ENCODE measurements at regions not wholly inside any gene's neighbourhood (a gene's known extent, or its start where the extent isn't known, plus 50 kb on each side); places are given as distances from the start of the nearest gene placed in this dataset.

DNA sequence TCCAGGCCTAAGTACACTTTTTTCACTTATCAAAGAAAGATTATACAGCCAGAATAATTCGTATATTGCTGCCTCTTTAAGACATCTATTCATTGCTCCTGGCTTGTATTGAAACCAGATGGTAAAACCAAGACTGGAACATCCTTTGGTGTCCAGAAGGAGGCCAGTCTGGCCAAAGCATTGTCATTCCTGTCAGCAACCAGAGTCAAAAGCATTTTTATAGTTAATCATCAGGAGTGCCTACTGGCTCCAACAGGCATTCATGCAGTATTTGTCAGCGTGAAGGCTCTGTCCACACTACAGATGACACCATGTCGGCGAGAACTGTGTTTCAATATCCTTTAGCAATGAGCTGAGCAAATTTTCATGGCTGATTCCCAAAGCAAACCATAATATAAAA, 118.0 kb upstream of the G2E3 start:
- Histone ChIP-seq H3K27ac (ENCODE audit: low read depth, low read length) (no peak overlapping the region), H3K4me3 (ENCODE audit: low read length) (no peak overlapping the region), H3K9me3 (ENCODE audit: insufficient read depth, low read depth, low read length) (no peaks in the 10 kb centered on the region), H3K9ac (ENCODE audit: low read depth, low read length) (no peak overlapping the region), H3K4me1 (ENCODE audit: insufficient read depth, low read length) (no peaks in the 10 kb centered on the region), H3K27me3 (ENCODE audit: insufficient read depth, low read length) (no peaks in the 10 kb centered on the region), H3K36me3 (ENCODE audit: insufficient read depth, low read length) (no peaks in the 10 kb centered on the region)
- WGBS = 93% methylated on average over 4 of the region's 4 CpGs

DNA sequence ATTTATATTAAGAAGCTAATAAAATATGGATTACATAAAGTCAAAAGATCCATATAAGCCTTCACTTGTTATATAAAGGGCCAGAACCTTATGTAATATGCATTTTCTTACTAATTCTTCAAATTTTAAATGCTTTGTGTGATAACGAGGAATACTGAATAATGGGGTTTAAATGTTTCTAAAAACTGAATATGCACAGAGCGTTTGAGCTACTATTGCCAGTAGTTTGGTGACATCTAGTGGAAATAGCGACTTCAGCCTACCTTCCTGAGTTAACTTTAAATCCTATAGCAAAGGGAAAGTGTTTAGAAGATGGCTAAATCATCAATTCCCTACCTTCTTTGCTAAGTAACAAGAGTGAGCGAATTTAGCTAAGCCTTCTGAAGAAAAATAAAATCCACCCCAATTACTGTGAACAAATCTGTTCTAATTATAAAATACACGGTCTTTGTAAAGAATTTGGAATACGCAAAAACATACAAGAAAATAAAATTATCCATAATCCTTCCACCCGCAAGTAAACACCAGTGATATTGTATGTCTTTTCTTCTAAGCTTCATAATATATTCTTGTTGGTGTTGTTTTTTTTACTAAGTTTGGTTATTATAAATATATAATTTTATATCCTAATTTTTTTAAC, 115.5 kb upstream of the G2E3 start:
- H3K27me3 ChIP-seq (ENCODE audit: insufficient read depth, low read length) = no peaks in the 10 kb centered on the region
- no peak overlapping the region for H3K4me3 ChIP-seq (ENCODE audit: low read length)
- no peak overlapping the region for H3K27ac ChIP-seq (ENCODE audit: low read depth, low read length)
- 37% methylated on average over 5 of the region's 7 CpGs for WGBS
- H3K4me1 ChIP-seq (ENCODE audit: insufficient read depth, low read length) = peaks cover 8% of the 10 kb centered on the region
- no peaks in the 10 kb centered on the region for H3K36me3 ChIP-seq (ENCODE audit: insufficient read depth, low read length)
- no peak overlapping the region for H3K9ac ChIP-seq (ENCODE audit: low read depth, low read length)
- no peaks in the 10 kb centered on the region for H3K9me3 ChIP-seq (ENCODE audit: insufficient read depth, low read depth, low read length)

DNA sequence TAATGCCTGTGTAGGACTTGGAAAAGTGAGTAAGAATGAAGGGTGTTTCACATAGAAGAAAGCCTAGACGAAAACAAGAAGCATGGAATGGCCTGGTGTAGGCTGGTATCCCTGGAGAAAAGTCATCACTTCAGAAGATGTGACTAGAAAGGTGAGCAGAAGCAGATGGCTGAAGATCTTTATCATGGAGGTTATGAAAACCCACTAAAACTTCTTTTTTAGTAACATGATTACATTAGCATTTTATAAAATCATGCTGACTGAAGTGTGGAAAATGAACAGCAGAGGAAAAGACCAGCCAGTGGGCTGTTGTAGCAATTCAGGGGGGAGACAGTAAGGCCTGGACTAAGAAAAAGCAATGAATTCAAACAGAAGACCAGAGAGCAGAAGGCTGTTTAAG, 114.5 kb upstream of the G2E3 start:
- Histone ChIP-seq H3K9me3 (ENCODE audit: insufficient read depth, low read depth, low read length) (no peaks in the 10 kb centered on the region), H3K36me3 (ENCODE audit: insufficient read depth, low read length) (no peaks in the 10 kb centered on the region), H3K9ac (ENCODE audit: low read depth, low read length) (no peak overlapping the region), H3K27me3 (ENCODE audit: insufficient read depth, low read length) (no peaks in the 10 kb centered on the region), H3K4me1 (ENCODE audit: insufficient read depth, low read length) (peaks cover 11% of the 10 kb centered on the region), H3K27ac (ENCODE audit: low read depth, low read length) (no peak overlapping the region), H3K4me3 (ENCODE audit: low read length) (no peak overlapping the region)
- WGBS = 96% methylated on average over 1 of the region's 1 CpG

DNA sequence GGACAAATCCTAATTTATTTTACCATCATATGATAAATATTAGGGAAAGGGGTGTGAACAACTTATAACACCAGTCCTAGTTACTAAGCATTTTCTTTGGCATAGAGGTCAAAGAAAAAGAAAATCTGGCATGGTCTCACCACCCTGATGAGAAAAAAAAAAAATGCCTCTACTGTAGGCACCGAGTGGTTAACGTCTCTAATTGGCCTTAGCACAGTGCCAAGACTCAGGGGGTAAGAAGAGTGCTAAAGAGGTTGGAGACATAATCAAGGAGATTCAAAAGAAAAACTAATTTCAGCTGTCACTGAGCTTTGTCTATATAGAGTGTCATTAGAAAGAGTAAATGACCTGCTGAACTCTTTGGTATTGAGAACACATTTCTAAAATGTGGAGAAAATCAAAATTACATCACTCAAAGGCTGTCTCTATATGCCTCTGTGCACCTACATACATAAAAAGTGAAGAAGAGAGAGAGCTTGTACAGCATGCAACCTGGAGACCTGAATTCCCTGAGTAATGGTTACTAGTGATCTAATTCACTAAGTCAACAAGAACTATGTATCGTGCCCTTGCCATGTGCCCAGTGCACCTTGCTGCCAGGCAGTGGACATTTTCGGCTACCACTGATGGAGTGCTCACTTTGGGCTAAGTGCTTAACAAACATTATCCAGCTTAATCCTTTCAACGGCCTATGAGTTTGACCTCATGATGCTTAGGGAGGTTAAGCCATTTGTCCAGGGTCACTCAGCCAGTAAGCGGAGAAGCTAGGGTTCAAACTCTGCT, 113.8 kb upstream of the G2E3 start:
- Histone ChIP-seq H3K4me3 (ENCODE audit: low read length) (no peak overlapping the region), H3K9ac (ENCODE audit: low read depth, low read length) (no peak overlapping the region), H3K27ac (ENCODE audit: low read depth, low read length) (no peak overlapping the region), H3K27me3 (ENCODE audit: insufficient read depth, low read length) (no peaks in the 10 kb centered on the region), H3K36me3 (ENCODE audit: insufficient read depth, low read length) (no peaks in the 10 kb centered on the region), H3K4me1 (ENCODE audit: insufficient read depth, low read length) (peaks cover 15% of the 10 kb centered on the region), H3K9me3 (ENCODE audit: insufficient read depth, low read depth, low read length) (no peaks in the 10 kb centered on the region)
- WGBS = 91% methylated on average over 6 of the region's 6 CpGs

DNA sequence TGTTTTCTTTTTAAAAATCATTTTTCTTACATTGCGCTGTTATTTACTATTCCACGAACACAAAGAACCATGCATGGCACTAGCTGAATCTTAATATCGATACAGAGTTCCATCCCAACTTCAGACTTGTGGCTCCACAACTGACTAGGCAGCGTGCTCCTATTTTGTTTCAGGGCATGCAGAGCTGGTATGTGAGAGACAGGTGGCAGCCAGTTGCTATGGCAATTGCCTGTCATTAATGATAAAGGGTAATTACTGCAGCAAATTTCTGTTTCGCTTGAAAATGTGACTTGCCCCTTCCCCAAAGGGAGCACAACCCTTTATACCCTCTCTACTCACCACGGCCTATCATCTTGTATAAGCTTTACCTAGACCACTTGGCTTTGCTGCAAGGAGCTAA, 113.1 kb upstream of the G2E3 start:
- Histone ChIP-seq H3K4me3 (ENCODE audit: low read length) (no peak overlapping the region), H3K4me1 (ENCODE audit: insufficient read depth, low read length) (peaks cover 15% of the 10 kb centered on the region), H3K9ac (ENCODE audit: low read depth, low read length) (no peak overlapping the region), H3K9me3 (ENCODE audit: insufficient read depth, low read depth, low read length) (no peaks in the 10 kb centered on the region), H3K36me3 (ENCODE audit: insufficient read depth, low read length) (no peaks in the 10 kb centered on the region), H3K27ac (ENCODE audit: low read depth, low read length) (no peak overlapping the region), H3K27me3 (ENCODE audit: insufficient read depth, low read length) (no peaks in the 10 kb centered on the region)
- 92% methylated on average over 6 of the region's 6 CpGs for WGBS

GRCh38 chr14:30450631-30451545, 108.1 kb upstream of the G2E3 start:
- Histone ChIP-seq H3K4me3 (ENCODE audit: low read length) (no peak overlapping the region), H3K27me3 (ENCODE audit: insufficient read depth, low read length) (no peaks in the 10 kb centered on the region), H3K4me1 (ENCODE audit: insufficient read depth, low read length) (peaks cover 15% of the 10 kb centered on the region), H3K9me3 (ENCODE audit: insufficient read depth, low read depth, low read length) (no peaks in the 10 kb centered on the region), H3K27ac (ENCODE audit: low read depth, low read length) (no peak overlapping the region), H3K9ac (ENCODE audit: low read depth, low read length) (no peak overlapping the region), H3K36me3 (ENCODE audit: insufficient read depth, low read length) (no peaks in the 10 kb centered on the region)
- WGBS = 92% methylated on average over 7 of the region's 8 CpGs

GRCh38 chr14:30456296-30456695, 102.7 kb upstream of the G2E3 start:
- no peaks in the 10 kb centered on the region for H3K36me3 ChIP-seq (ENCODE audit: insufficient read depth, low read length)
- no peaks in the 10 kb centered on the region for H3K9me3 ChIP-seq (ENCODE audit: insufficient read depth, low read depth, low read length)
- H3K27me3 ChIP-seq (ENCODE audit: insufficient read depth, low read length) = no peaks in the 10 kb centered on the region
- 100% methylated on average over 1 of the region's 2 CpGs for WGBS
- H3K4me3 ChIP-seq (ENCODE audit: low read length) = no peak overlapping the region
- no peaks in the 10 kb centered on the region for H3K4me1 ChIP-seq (ENCODE audit: insufficient read depth, low read length)
- no peak overlapping the region for H3K9ac ChIP-seq (ENCODE audit: low read depth, low read length)
- no peak overlapping the region for H3K27ac ChIP-seq (ENCODE audit: low read depth, low read length)

GRCh38 chr14:30462358-30462757, 96.6 kb upstream of the G2E3 start:
- no peak overlapping the region for H3K4me3 ChIP-seq (ENCODE audit: low read length)
- 94% methylated on average over 1 of the region's 3 CpGs for WGBS
- H3K4me1 ChIP-seq (ENCODE audit: insufficient read depth, low read length) = no peaks in the 10 kb centered on the region
- no peak overlapping the region for H3K27ac ChIP-seq (ENCODE audit: low read depth, low read length)
- no peaks in the 10 kb centered on the region for H3K36me3 ChIP-seq (ENCODE audit: insufficient read depth, low read length)
- no peaks in the 10 kb centered on the region for H3K27me3 ChIP-seq (ENCODE audit: insufficient read depth, low read length)
- no peak overlapping the region for H3K9ac ChIP-seq (ENCODE audit: low read depth, low read length)
- no peaks in the 10 kb centered on the region for H3K9me3 ChIP-seq (ENCODE audit: insufficient read depth, low read depth, low read length)

DNA sequence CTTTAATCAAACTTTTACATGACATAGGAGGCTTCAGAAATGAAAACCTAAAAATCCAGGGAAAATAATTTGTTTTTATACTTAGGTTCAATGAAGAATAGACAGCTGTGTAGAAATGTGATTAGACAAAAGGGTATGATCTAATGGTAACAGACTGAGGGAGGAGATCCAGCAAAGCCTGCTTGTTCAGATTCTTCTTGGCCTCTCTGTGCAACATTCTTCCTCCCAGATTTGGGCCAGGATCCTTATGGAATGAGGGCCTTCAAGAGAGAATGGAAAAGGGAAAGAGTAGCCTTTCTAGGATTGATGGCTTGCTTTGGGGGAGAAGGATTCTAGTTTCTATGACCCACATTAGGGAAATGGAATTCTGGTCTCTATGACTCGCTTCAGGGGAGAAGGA, 94.5 kb upstream of the G2E3 start:
- Histone ChIP-seq H3K9ac (ENCODE audit: low read depth, low read length) (no peak overlapping the region), H3K9me3 (ENCODE audit: insufficient read depth, low read depth, low read length) (no peaks in the 10 kb centered on the region), H3K27me3 (ENCODE audit: insufficient read depth, low read length) (no peaks in the 10 kb centered on the region), H3K27ac (ENCODE audit: low read depth, low read length) (no peak overlapping the region), H3K4me3 (ENCODE audit: low read length) (no peak overlapping the region), H3K36me3 (ENCODE audit: insufficient read depth, low read length) (no peaks in the 10 kb centered on the region), H3K4me1 (ENCODE audit: insufficient read depth, low read length) (no peaks in the 10 kb centered on the region)
- WGBS = 94% methylated on average over 1 of the region's 1 CpG

DNA sequence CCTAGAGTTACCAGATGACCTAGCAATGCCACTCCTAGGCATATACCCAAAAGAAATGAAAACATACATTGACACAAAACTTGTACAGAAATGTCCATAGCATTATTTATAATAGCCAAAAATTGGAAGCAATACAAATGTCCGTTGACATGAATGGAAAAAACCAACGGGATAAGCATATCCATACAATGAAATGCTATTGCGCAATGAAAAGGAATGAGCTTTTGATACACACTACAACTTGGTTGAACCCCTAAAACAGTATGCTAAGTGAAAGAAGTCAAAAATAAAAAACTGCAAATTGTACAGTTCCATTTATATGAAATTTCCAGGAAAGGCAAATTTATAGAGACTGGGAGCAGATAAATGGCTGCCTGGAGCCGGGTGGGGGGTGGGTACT, 90.6 kb upstream of the G2E3 start:
- Histone ChIP-seq H3K9me3 (ENCODE audit: insufficient read depth, low read depth, low read length) (no peaks in the 10 kb centered on the region), H3K36me3 (ENCODE audit: insufficient read depth, low read length) (no peaks in the 10 kb centered on the region), H3K27ac (ENCODE audit: low read depth, low read length) (no peak overlapping the region), H3K4me1 (ENCODE audit: insufficient read depth, low read length) (no peaks in the 10 kb centered on the region), H3K27me3 (ENCODE audit: insufficient read depth, low read length) (no peaks in the 10 kb centered on the region), H3K4me3 (ENCODE audit: low read length) (no peak overlapping the region), H3K9ac (ENCODE audit: low read depth, low read length) (no peak overlapping the region)
- 97% methylated on average over 4 of the region's 4 CpGs for WGBS

- no peaks in the 10 kb centered on the region for H3K4me1 ChIP-seq (ENCODE audit: insufficient read depth, low read length)
- H3K9me3 ChIP-seq (ENCODE audit: insufficient read depth, low read depth, low read length) = no peaks in the 10 kb centered on the region
- no peaks in the 10 kb centered on the region for H3K36me3 ChIP-seq (ENCODE audit: insufficient read depth, low read length)
- H3K27me3 ChIP-seq (ENCODE audit: insufficient read depth, low read length) = no peaks in the 10 kb centered on the region
- no peak overlapping the region for H3K9ac ChIP-seq (ENCODE audit: low read depth, low read length)
- no peak overlapping the region for H3K4me3 ChIP-seq (ENCODE audit: low read length)
- H3K27ac ChIP-seq (ENCODE audit: low read depth, low read length) = no peak overlapping the region
Observed at GRCh38 chr14:30471980-30472379, 87.0 kb upstream of the G2E3 start.
